Head of caudate nucleus (tissue), 42 donors: ENCODE measurements at regions not wholly inside any gene's neighbourhood (a gene's known extent, or its start where the extent isn't known, plus 50 kb on each side); places are given as distances from the start of the nearest gene placed in this dataset.
"Not testable (repeated sequence)": the region's sequence is repeated elsewhere in the genome, so short reads cannot be mapped to it uniquely, and the experiment has no call there.

Experiments used
- DNase-seq, 42 donors: peaks; one replicate each; pipeline versions ENCODE4 v3.0.0 to v3.0.0-alpha.2; 2020 to 2021; ENCODE audit warnings: mixed read lengths in 7 of 42
- intact Hi-C: fragments of 100-400 bp; cut with DNase I; formaldehyde crosslinking; loops from one replicate; pipeline ENCODE4 v1.15.0; 2022

- intact Hi-C loops: no loop called here
- DNase-seq: no peak
Observed at GRCh38 chr14:71607056-71607455, 325.2 kb upstream of the RGS6 start.

- no peak for DNase-seq
- intact Hi-C loops: no loop called here
Observed at GRCh38 chr14:71610149-71610548, 322.1 kb upstream of the RGS6 start.

GRCh38 chr14:71610797-71611196 is 321.4 kb upstream of the RGS6 start:
- DNase-seq: no peak
- intact Hi-C loops: no loop called here

GRCh38 chr14:71613168-71613567 is 319.1 kb upstream of the RGS6 start:
- intact Hi-C loops: no loop called here
- DNase-seq: no peak

GRCh38 chr14:71616013-71616412 is 316.2 kb upstream of the RGS6 start:
- intact Hi-C loops: no loop called here
- no peak for DNase-seq

GRCh38 chr14:71618047-71618446 is 314.2 kb upstream of the RGS6 start:
- intact Hi-C loops: no loop called here
- DNase-seq: no peak

GRCh38 chr14:71618716-71619115 is 313.5 kb upstream of the RGS6 start:
- intact Hi-C loops: no loop called here
- DNase-seq: no peak

GRCh38 chr14:71619472-71619871 is 312.8 kb upstream of the RGS6 start:
- intact Hi-C loops: no loop called here
- no peak for DNase-seq

- DNase-seq: no peak
- intact Hi-C loops: no loop called here
Observed at GRCh38 chr14:71620401-71620800, 311.8 kb upstream of the RGS6 start.

GRCh38 chr14:71621276-71621675 is 311.0 kb upstream of the RGS6 start:
- DNase-seq: no peak
- intact Hi-C loops: no loop called here

GRCh38 chr14:71621980-71622605 is 310.1 kb upstream of the RGS6 start:
- no peak for DNase-seq

GRCh38 chr14:71623939-71624338 is 308.3 kb upstream of the RGS6 start:
- no peak for DNase-seq
- intact Hi-C loops: no loop called here

More at GRCh38 chr14:71621980-71622605, 310.1 kb upstream of the RGS6 start:
- intact Hi-C loops: no loop called here

GRCh38 chr14:71625175-71625574 is 307.1 kb upstream of the RGS6 start:
- intact Hi-C loops: no loop called here
- no peak for DNase-seq

- no peak for DNase-seq
- intact Hi-C loops: no loop called here
Observed at GRCh38 chr14:71625891-71626701, 306.1 kb upstream of the RGS6 start.

- intact Hi-C loops: no loop called here
- no peak for DNase-seq
Observed at GRCh38 chr14:71628433-71628832, 303.8 kb upstream of the RGS6 start.

GRCh38 chr14:71629250-71629649 is 303.0 kb upstream of the RGS6 start:
- intact Hi-C loops: no loop called here
- DNase-seq: no peak

- intact Hi-C loops: no loop called here
- no peak for DNase-seq
Observed at GRCh38 chr14:71629765-71630492, 302.3 kb upstream of the RGS6 start.

GRCh38 chr14:71631030-71631429 is 301.2 kb upstream of the RGS6 start:
- DNase-seq, intact Hi-C loops: not testable (repeated sequence)

- intact Hi-C loops: no loop called here
- no peak for DNase-seq
Observed at GRCh38 chr14:71632440-71632946, 299.7 kb upstream of the RGS6 start.

GRCh38 chr14:71636076-71636475 is 296.2 kb upstream of the RGS6 start:
- intact Hi-C loops: no loop called here
- no peak for DNase-seq
